HepG2 (cell line): ENCODE measurements at regions not wholly inside any gene's neighbourhood (a gene's known extent, or its start where the extent isn't known, plus 50 kb on each side); places are given as distances from the start of the nearest gene placed in this dataset.

Experiments used
- HES4 ChIP-seq: sonication (generic); formaldehyde crosslinking; IDR thresholded peaks from 2 replicates; pipeline ENCODE4 v1.9.0; 2021; ENCODE audit warnings: mild to moderate bottlenecking, missing genetic modification reagents, borderline replicate concordance
- MAF1 ChIP-seq: sonication (generic); formaldehyde crosslinking; IDR thresholded peaks from 2 replicates; pipeline ENCODE4 v1.5.0; 2020; ENCODE audit warnings: missing genetic modification reagents, borderline replicate concordance
- MIER2 ChIP-seq: IDR thresholded peaks from 2 replicates; pipeline ENCODE4 v1.6.1; 2016; ENCODE audit warnings: missing biosample characterization, missing genetic modification reagents
- PATZ1 ChIP-seq: sonication (generic); formaldehyde crosslinking; IDR thresholded peaks from 2 replicates; pipeline ENCODE4 v1.4.0; 2020; ENCODE audit warnings: missing genetic modification reagents
- RBM39 ChIP-seq: fragments of 200-400 bp; formaldehyde crosslinking; IDR thresholded peaks from one replicate; pipeline ENCODE4 v1.6.1; 2018; ENCODE audit warnings: antibody characterized with exemption, mild to moderate bottlenecking, low read depth, low read length; ENCODE audit not compliant: poor library complexity, severe bottlenecking
- SALL2 ChIP-seq: sonication (generic); formaldehyde crosslinking; IDR thresholded peaks from 2 replicates; pipeline ENCODE4 v1.8.1; 2023; ENCODE audit warnings: mild to moderate bottlenecking, missing genetic modification reagents, inconsistent platforms
- SKIL ChIP-seq: sonication (generic); formaldehyde crosslinking; IDR thresholded peaks from 2 replicates; pipeline ENCODE4 v1.8.0; 2022; ENCODE audit warnings: missing genetic modification reagents, mild to moderate bottlenecking, moderate library complexity, borderline replicate concordance
- SNAPC2 ChIP-seq: sonication (generic); formaldehyde crosslinking; IDR thresholded peaks from 2 replicates; pipeline ENCODE4 v1.8.1; 2022; ENCODE audit warnings: mild to moderate bottlenecking, missing genetic modification reagents
- SOX13 ChIP-seq, 3 experiments: fragments of 450-650 bp in 1 of 3; sonication (generic) in 1 of 3; formaldehyde crosslinking in 1 of 3; IDR thresholded peaks in 2 of 3; conservative IDR thresholded peaks in 1 of 3; 2 replicates each; pipeline versions ENCODE4 v1.5.0 to v1.6.1; 2016 to 2020; ENCODE audit warnings: antibody characterized with exemption in 1 of 3, mild to moderate bottlenecking in 1 of 3, missing compliant biosample characterization in 1 of 3, missing genetic modification reagents in 1 of 3, moderate library complexity in 1 of 3
- SRSF4 ChIP-seq: fragments of 200-400 bp; formaldehyde crosslinking; IDR thresholded peaks from one replicate; pipeline ENCODE4 v1.6.1; 2018; ENCODE audit warnings: mild to moderate bottlenecking, low read depth, low read length, moderate library complexity; ENCODE audit not compliant: poor library complexity, severe bottlenecking
- TCF7L2 ChIP-seq: IDR thresholded peaks from 2 replicates; pipeline ENCODE4 v1.6.1; 2011; ENCODE audit warnings: mild to moderate bottlenecking, low read depth, low read length, moderate library complexity
- THAP7 ChIP-seq: sonication (generic); formaldehyde crosslinking; IDR thresholded peaks from 2 replicates; pipeline ENCODE4 v1.8.1; 2023; ENCODE audit warnings: mild to moderate bottlenecking, missing genetic modification reagents
- ZBTB14 ChIP-seq: sonication (generic); formaldehyde crosslinking; IDR thresholded peaks from 2 replicates; pipeline ENCODE4 v1.4.0; 2020; ENCODE audit warnings: missing genetic modification reagents
- ZKSCAN5 ChIP-seq: sonication (generic); formaldehyde crosslinking; IDR thresholded peaks from 2 replicates; pipeline ENCODE4 v1.5.1; 2020; ENCODE audit warnings: mild to moderate bottlenecking, missing genetic modification reagents
- ZNF430 ChIP-seq: sonication (generic); formaldehyde crosslinking; IDR thresholded peaks from 2 replicates; pipeline ENCODE4 v1.9.0; 2021; ENCODE audit warnings: mild to moderate bottlenecking, missing genetic modification reagents
- ZNF496 ChIP-seq: sonication (generic); formaldehyde crosslinking; IDR thresholded peaks from 2 replicates; pipeline ENCODE4 v1.8.1; 2023; ENCODE audit warnings: mild to moderate bottlenecking, moderate library complexity, missing genetic modification reagents; ENCODE audit not compliant: insufficient replicate concordance
- ZNF543 ChIP-seq: sonication (generic); formaldehyde crosslinking; IDR thresholded peaks from 2 replicates; pipeline ENCODE4 v1.4.0; 2020; ENCODE audit warnings: mild to moderate bottlenecking, missing genetic modification reagents
- ZNF546 ChIP-seq: sonication (generic); formaldehyde crosslinking; conservative IDR thresholded peaks from 2 replicates; pipeline ENCODE4 v1.8.1; 2023; ENCODE audit warnings: mild to moderate bottlenecking, missing genetic modification reagents
- ZNF563 ChIP-seq: sonication (generic); formaldehyde crosslinking; IDR thresholded peaks from 2 replicates; pipeline ENCODE4 v1.8.0; 2022; ENCODE audit warnings: mild to moderate bottlenecking, moderate library complexity, missing genetic modification reagents
- ZNF570 ChIP-seq: sonication (generic); formaldehyde crosslinking; IDR thresholded peaks from 2 replicates; pipeline ENCODE4 v1.4.0; 2020; ENCODE audit warnings: mild to moderate bottlenecking, missing genetic modification reagents, borderline replicate concordance
- ZNF576 ChIP-seq: sonication (generic); formaldehyde crosslinking; IDR thresholded peaks from 2 replicates; pipeline ENCODE4 v1.4.0; 2020; ENCODE audit warnings: mild to moderate bottlenecking, missing genetic modification reagents
- ZNF616 ChIP-seq: sonication (generic); formaldehyde crosslinking; IDR thresholded peaks from 2 replicates; pipeline ENCODE4 v1.5.0; 2020; ENCODE audit warnings: low read depth, mild to moderate bottlenecking, missing genetic modification reagents

- TF ChIP-seq ZNF430 (CRISPR knock-in tag) (no peak), ZKSCAN5 (CRISPR knock-in tag) (no peak), ZNF543 (no peak), SOX13 (IDR thresholded peaks at IDR 0.05) (no peak), SOX13 (CRISPR knock-in tag; conservative IDR thresholded peaks at IDR 0.05 in 1 of 2, IDR thresholded peaks at IDR 0.05 in 1 of 2) (no peak; a peak in 2 of 4 replicates), ZNF576 (CRISPR knock-in tag) (0 out of 2 replicates have a peak, but pooled peaks have one; percentile 29), MIER2 (CRISPR knock-in tag) (no peak), SRSF4 (no peak), SKIL (CRISPR knock-in tag) (no peak), SNAPC2 (CRISPR knock-in tag) (no peak), THAP7 (CRISPR knock-in tag) (no peak), RBM39 (peak; percentile 60), HES4 (no peak), MAF1 (CRISPR knock-in tag) (no peak), ZBTB14 (CRISPR knock-in tag) (no peak), PATZ1 (CRISPR knock-in tag) (peak; percentile 64), ZNF546 (CRISPR knock-in tag) (no peak), SALL2 (no peak), ZNF563 (CRISPR knock-in tag) (peak; percentile 41; the same call in 1 of the 2 replicates), ZNF570 (CRISPR knock-in tag) (no peak), TCF7L2 (no peak), ZNF496 (CRISPR knock-in tag) (no peak), ZNF616 (no peak)
Measured at GRCh38 chr17:72569148-72569946, 448.5 kb downstream of the SOX9 start (continued).
